HFFc6 (cell line): ENCODE measurements at regions not wholly inside any gene's neighbourhood (a gene's known extent, or its start where the extent isn't known, plus 50 kb on each side); places are given as distances from the start of the nearest gene placed in this dataset.

Experiments
- DNase-seq: peaks from one replicate; pipeline ENCODE4 v3.0.0-alpha.2; 2018
- H3K27ac Mint-ChIP-seq: 2 replicates; pipeline ENCODE4 v1.8.0; 2020; ENCODE audit warnings: mild to moderate bottlenecking, mixed read lengths
- H3K27me3 Mint-ChIP-seq: 2 replicates; pipeline ENCODE4 v1.8.0; 2021; ENCODE audit warnings: mild to moderate bottlenecking, moderate library complexity, mixed read lengths; ENCODE audit not compliant: insufficient read depth
- H3K36me3 Mint-ChIP-seq: 2 replicates; pipeline ENCODE4 v1.8.0; 2021; ENCODE audit warnings: low read depth, mixed read lengths
- H3K4me1 Mint-ChIP-seq: 2 replicates; pipeline ENCODE4 v1.8.0; 2020; ENCODE audit warnings: low read depth, mixed read lengths
- H3K4me3 Mint-ChIP-seq: 2 replicates; pipeline ENCODE4 v1.8.0; 2020; ENCODE audit warnings: mild to moderate bottlenecking, moderate library complexity, mixed read lengths
- H3K9me3 Mint-ChIP-seq: 2 replicates; pipeline ENCODE4 v1.8.0; 2020; ENCODE audit warnings: mild to moderate bottlenecking, mixed read lengths
- CTCF ChIP-seq: fragments of 200-600 bp; sonication (generic); IDR thresholded peaks from 2 replicates; pipeline ENCODE4 v1.5.0; 2021; ENCODE audit warnings: antibody characterized with exemption, mild to moderate bottlenecking

- no peaks in the 10 kb centered on the region for H3K4me1 Mint-ChIP-seq
- no peaks in the 10 kb centered on the region for H3K36me3 Mint-ChIP-seq
- peaks cover 2% of the 10 kb centered on the region; the same call in 1 of the 2 replicates for H3K27me3 Mint-ChIP-seq
- H3K9me3 Mint-ChIP-seq = peaks cover 26% of the 10 kb centered on the region
- H3K4me3 Mint-ChIP-seq = no peak overlapping the region
- DNase-seq = no peak
- H3K27ac Mint-ChIP-seq = no peak overlapping the region
- no peak for TF ChIP-seq CTCF
These were observed 541.6 kb downstream of the REEP3 start for GRCh38 chr10:64062793-64063192.

GRCh38 chr10:64067009-64067606 lies 545.9 kb downstream of the REEP3 start:
- no peak overlapping the region for H3K27ac Mint-ChIP-seq
- no peak overlapping the region for H3K4me3 Mint-ChIP-seq
- no peaks in the 10 kb centered on the region for H3K27me3 Mint-ChIP-seq

GRCh38 chr10:64067859-64068258 lies 546.7 kb downstream of the REEP3 start:
- no peaks in the 10 kb centered on the region for H3K27me3 Mint-ChIP-seq
- DNase-seq = no peak
- no peak overlapping the region for H3K27ac Mint-ChIP-seq
- H3K4me3 Mint-ChIP-seq = no peak overlapping the region
- no peak for TF ChIP-seq CTCF
- no peaks in the 10 kb centered on the region for H3K36me3 Mint-ChIP-seq
- H3K9me3 Mint-ChIP-seq = peaks cover 21% of the 10 kb centered on the region
- no peaks in the 10 kb centered on the region for H3K4me1 Mint-ChIP-seq

More at GRCh38 chr10:64067009-64067606, 545.9 kb downstream of the REEP3 start:
- no peak for TF ChIP-seq CTCF
- Mint-ChIP-seq H3K36me3 (no peaks in the 10 kb centered on the region), H3K9me3 (peaks cover 24% of the 10 kb centered on the region), H3K4me1 (no peaks in the 10 kb centered on the region)
- DNase-seq = no peak

- Mint-ChIP-seq H3K4me3 (no peak overlapping the region), H3K27me3 (no peaks in the 10 kb centered on the region), H3K4me1 (no peaks in the 10 kb centered on the region), H3K27ac (no peak overlapping the region), H3K9me3 (peaks cover 9% of the 10 kb centered on the region; the same call in 1 of the 2 replicates), H3K36me3 (no peaks in the 10 kb centered on the region)
- TF ChIP-seq CTCF = no peak
- no peak for DNase-seq
These were observed 549.0 kb downstream of the REEP3 start for GRCh38 chr10:64070241-64070640.

GRCh38 chr10:64071218-64071617 lies 550.0 kb downstream of the REEP3 start:
- Mint-ChIP-seq H3K9me3 (peaks cover 18% of the 10 kb centered on the region), H3K27me3 (no peaks in the 10 kb centered on the region), H3K4me3 (no peak overlapping the region), H3K4me1 (no peaks in the 10 kb centered on the region), H3K27ac (no peak overlapping the region), H3K36me3 (no peaks in the 10 kb centered on the region)
- no peak for TF ChIP-seq CTCF
- no peak for DNase-seq

GRCh38 chr10:64075604-64076003 lies 554.4 kb downstream of the REEP3 start:
- H3K4me1 Mint-ChIP-seq = no peaks in the 10 kb centered on the region
- TF ChIP-seq CTCF = no peak
- H3K9me3 Mint-ChIP-seq = peaks cover 28% of the 10 kb centered on the region
- no peak for DNase-seq
- H3K27me3 Mint-ChIP-seq = no peaks in the 10 kb centered on the region
- no peak overlapping the region for H3K4me3 Mint-ChIP-seq
- no peak overlapping the region for H3K27ac Mint-ChIP-seq
- H3K36me3 Mint-ChIP-seq = no peaks in the 10 kb centered on the region
